Kidney tubule cell (primary cell): ENCODE measurements at regions not wholly inside any gene's neighbourhood (a gene's known extent, or its start where the extent isn't known, plus 50 kb on each side); places are given as distances from the start of the nearest gene placed in this dataset.

Source experiments
- DNase-seq: peaks from one replicate; pipeline ENCODE4 v3.0.0-alpha.2; 2018; ENCODE audit warnings: low spot score

DNA sequence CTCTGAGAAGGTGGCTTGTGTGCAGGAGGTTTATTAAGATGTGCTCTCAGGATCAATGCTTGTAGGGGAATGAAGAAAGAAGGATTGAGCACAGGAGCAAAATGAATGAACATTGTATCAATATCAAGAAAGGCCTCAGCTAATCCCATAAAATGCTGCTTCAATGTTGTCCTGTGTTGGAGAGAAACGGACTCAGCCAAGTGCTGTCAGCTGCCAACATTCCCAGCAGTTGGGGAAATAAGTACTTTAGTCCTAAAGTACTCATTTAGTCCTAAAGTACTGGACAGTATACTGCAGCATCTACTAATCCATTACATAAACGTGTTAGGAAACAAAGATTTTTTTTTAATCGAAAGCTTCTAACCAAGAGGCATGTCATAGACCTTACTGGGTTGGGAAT, 255.9 kb downstream of the SEC23A start:
- DNase-seq = no peak

DNA sequence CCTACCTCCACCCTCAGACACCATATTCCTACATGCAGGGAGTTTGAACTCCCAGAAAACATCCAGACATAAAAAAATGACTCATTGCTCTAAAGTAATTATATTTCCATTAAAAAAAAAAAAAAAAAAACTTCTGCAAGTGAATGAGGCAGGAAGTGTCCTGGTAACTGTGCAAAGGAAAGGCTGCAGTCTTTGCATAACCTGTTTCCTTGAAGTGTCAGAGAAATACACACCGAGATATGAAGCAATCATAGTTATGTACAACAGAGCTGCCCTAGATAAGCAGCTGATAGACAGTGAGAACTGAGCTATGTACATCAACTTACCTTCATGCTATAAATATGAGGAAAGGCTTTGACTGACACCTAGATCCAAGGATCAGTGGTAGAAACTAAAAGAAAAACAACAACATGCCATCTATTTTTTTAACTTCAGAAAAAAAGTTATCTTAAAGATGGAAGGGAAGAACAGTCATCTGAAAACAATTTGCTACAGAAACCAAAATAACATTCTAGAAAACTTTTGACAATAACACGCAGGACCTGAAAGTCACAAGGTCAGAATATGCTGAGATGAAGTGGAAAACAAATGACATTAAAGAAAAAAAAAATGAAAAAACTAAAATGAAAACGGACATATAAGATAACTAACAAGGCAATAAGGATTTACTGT, 263.2 kb downstream of the SEC23A start:
- peak; percentile 2 for DNase-seq

DNA sequence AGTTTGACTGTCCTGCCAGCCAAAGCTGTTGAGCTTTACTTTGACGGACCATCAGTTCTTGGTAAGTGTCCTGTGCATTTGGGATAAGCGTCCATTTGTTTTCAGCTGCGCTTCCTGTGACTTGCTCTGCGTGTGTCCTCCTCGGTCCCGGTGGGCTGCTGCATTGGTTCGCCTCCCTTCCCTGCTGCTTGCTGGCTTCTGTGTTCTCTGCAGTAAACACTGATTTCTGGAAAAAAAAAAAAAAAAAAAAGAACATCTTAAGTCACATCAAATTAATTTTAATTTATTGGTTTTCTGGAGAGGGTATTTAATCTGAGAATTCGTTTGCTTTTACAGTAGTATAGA, 264.1 kb downstream of the SEC23A start:
- DNase-seq = no peak

DNA sequence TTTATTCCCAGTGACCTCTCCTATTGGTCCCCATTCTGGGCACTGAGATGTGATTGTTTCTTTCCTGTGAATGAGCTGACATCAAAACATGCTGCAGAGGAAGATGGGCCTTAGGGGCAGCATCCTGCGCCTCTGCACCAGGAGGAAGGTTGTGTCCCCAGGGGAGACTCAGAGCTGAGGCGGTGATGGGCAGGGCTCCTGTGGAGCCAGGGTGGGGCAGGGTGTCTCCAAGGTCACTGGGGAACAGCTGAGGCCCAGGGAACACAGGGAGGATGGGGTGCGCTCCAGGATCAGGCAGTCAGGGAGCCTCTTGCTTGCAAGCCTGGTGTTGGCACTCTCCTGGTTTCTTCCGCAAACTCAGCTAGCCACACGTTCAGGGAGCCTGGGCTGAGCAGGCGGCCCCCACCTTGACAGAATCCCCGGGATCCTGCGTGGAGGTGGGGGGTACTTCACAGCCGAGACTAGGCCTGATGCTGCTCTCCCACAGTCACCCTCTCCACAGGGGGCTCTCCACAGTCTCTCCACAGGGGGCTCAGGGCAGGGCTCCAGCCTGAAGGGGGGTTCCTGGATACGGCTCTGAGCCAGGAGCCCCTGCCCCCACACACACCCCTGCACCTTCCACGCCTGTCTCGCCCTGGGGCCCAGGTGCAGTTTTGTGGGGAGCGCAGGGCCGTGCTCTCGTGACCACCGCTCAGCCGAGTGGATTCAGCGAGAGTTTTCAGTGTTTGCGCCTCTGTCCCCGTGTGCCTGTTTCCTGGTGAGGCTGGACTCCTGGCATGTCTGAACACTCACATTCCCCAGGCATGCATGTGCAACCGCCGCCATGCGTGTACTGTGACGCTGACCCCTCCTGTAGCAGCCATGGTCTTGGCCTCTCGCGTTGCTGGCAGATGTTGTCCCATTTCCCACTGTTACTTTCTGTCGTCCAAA, 264.7 kb downstream of the SEC23A start:
- DNase-seq = no peak

DNA sequence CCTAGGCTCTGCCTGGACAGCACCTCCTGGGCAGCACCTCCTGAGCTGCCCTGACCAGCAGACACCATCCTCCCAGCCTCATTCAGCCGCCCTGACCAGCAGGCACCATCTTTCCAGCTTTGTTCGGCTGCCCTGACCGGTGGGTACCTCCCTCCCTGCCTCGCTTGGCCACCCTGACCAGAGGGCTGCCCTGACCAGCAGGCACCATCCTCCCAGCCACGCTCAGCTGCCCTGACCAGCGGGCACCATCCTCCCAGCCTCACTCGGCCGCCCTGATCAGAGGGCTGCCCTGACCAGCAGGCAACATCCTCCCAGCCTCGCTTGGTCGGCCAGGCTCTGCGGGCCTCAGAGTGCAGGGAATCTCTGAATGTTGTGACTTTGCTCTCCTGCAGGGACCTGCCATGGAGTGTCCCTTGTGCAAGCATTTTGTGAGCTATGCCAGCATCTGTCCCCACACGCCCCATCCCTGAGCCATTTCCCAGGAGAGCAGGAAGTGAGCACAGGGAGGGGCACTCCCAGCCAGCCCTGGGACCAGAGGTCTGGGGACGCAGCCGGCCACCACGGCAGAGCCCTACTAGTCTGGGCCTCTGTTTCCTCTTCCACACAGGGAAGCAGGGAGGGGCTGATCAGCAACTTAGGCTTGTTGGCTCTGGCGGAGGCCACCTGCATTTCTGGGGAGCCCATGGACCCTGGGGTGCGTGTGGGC, 265.5 kb downstream of the SEC23A start:
- DNase-seq = no peak

DNA sequence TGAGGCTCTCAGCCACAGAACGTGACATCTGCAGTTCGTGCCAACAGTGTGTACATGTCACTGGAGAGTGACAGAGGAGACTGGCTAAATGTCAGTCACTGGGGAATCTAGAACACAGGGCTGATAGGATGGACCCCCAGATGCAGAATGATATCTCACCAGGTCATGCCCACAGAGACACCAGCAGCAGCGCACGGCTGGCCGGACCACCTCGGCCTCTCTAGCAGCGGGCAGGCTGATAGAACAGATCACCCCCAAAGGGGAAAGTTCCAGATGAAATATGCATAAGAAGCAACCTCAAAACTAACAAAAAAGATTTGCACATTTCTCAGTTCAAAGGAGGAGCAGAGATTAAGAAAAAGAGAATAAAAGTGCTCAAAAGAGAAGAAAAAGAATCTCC, 266.5 kb downstream of the SEC23A start:
- no peak for DNase-seq

DNA sequence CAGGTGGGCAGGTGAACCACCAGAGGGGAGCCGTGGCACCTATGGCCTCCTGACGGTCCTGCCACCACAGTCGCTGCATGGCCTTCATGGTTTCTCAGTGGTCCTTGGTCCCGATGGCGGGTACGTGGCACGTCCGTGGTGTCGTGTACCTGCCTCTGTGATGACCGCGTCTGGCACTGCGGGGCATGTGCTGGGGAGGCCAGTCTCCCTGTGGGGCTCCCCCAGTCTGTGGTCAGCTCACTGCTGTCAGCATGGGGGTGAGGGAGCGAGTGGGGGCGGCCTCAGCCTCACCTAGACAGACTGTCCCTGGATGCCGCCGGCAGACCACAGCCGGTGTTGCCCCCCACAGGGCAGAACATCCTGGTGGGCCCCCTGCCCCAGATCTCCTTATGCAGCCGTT, 267.2 kb downstream of the SEC23A start:
- no peak for DNase-seq

DNA sequence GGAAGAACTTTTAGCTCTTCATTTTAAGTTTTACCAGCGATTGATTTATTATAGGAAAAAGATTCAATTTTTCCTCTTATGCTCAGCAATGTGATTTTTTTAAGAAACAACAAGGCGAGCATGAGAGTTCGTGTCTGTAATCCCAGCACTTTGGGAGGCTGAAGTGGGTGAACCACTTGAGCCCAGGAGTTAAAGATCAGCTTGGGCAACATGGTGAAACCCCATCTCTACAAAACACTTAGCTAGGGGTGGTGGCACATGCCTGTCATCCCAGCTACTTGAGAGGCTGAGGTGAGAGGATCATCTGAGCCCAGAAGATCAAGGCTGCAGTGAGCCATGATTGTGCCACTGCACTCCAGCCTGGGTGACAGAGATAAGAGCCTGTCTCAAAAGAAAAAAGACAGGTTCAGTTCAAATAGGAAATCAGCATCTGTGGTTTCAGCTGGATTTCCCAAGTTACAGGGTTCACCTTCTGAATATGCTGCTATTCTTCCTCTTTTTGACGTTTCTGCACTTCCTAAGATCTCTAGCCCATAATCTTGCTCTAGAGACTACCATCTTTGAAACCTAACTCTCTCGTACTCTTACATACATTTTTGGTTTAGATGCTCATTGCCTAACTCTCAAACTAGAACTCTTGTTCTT, 274.7 kb downstream of the SEC23A start:
- no peak for DNase-seq

DNA sequence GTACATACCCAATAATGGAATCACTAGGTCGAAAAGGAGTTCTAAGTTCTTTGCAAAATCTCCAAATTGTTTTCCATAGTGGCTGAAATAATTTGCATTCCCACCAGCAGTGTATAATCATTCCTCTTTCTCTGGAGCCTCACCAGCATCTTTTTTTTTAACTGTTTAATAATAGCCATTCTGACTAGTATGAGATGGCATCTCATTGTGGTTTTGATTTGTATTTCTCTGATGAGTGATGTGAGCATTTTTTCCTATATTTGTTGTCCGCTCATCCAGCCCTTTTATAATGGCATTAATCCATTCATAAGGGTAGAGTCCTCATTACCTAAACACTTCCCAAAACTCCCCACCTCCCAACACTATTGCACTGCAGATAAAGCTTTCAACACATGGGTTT, 278.3 kb downstream of the SEC23A start:
- no peak for DNase-seq

DNA sequence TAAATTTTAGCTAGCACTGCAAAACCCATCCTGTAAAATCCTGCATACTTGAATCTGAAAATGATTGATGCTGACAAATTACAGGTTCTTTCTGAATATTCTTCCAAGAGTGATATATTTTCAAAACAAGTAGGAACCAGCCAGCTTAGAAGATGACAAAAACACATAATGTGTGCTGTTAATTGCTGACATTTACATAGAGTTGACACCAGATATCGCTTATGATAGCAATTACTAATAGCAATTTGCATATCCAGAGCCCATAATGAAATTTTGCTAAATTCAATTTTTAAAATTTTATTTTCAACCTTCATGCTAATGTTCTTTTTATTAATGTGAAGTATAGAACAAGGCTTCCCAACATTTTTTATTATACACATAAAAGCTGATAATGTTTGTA, 284.5 kb downstream of the SEC23A start:
- no peak for DNase-seq

DNA sequence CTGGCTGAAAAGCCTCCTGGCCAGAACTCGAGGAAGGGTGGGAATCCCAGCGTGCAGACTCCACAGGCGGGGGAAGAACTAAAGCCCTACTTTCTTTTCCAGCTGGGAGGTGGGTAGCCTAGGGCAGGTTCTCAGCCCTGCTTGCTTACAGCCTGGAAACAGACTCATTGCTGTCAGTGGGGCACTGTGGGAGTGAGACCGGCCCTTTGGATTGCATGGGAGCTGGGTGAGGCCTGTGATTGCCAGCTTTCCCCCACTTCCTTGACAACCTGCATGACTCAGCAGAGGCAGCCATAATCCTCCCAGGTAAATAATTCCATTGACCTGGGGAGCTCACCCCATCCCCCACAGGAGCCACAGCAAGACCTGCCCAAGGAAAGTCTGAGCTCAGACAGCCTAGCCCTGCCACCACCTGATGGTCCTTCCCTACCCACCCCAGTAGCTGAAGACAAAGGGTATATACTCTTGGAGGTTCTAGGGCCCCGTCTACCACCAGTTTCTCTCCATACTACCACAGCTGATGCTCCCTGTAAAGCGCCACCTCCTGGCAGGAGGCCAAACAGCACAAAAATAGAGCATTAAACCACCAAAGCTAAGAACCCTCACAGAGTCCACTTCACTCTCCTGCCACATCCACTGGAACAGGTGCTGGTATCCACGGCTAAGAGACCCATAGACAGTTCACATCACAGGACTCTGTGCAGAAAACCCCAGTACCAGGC, 294.1 kb downstream of the SEC23A start:
- DNase-seq = peak; percentile 64

DNA sequence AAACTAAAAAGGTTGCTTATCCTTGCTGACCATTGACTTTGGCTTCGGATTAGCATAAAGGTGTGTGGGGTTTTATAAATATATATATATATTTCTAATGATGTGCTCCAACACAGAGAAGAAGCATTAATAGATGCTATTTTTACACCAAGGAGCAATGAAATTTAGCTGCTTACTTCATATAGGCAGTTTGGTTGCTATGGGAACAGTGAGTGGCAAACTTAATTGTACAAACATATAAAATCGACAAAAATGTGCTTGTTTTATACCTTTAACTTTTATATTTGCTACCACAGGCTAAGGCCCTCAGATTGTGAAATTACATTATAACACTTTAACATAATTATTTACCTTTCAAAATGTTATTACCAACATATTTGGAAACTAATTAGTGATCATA, 303.4 kb downstream of the SEC23A start:
- no peak for DNase-seq

DNA sequence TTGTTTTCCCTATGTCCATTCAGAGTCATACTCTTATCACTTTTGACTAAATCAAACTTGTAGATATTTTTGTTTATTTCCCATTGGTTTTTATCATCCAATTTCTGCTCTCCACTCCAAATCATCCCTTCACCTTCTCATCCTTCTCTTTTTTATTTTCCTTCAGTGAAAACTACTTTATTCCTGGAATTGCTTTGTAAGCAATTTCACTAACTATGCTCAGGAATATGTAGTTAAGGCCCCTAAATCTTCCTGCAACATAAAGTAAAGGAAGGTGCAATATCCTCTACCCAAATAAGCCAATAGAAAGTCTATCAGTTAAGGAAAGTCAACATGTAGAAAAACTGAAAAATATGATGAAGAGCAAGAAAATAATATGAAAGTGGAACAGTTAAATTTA, 308.4 kb downstream of the SEC23A start:
- no peak for DNase-seq

DNA sequence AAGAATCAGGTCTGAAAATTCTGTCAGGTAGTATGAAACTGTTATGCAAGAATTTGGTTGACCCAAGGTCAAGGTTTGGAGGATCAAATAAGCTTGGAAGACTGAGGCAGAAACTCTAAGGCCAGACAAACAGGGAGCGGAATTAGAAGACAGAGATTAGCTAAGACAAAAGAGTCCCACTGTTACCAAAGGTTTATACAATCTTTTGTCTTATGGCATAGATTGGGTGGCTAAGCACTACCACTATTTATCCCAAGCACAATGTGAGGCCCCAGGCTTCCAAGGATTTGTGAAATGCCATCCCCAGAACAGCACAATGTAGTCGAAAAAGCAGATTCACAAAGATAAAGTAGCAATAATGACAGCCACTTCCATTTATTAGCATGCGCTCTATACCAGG, 311.2 kb downstream of the SEC23A start:
- no peak for DNase-seq

DNA sequence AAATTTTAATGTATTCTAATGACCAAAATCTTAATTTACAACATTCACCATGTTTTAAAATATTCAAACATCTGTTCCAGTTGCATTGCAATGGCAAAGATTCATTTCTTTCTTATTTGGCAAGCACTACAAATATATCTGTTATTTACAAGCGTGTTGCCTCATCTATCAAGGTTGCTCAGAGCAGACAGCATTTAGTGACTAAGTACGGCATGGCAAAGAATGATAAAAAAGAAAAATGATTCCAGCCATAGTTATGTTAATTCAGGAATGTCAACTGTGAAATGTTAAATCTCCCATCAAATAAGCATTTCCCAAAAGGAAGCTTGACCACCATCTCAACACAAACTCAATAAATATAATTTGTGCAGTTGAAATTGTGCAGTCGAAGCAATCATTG, 312.1 kb downstream of the SEC23A start:
- DNase-seq = no peak

DNA sequence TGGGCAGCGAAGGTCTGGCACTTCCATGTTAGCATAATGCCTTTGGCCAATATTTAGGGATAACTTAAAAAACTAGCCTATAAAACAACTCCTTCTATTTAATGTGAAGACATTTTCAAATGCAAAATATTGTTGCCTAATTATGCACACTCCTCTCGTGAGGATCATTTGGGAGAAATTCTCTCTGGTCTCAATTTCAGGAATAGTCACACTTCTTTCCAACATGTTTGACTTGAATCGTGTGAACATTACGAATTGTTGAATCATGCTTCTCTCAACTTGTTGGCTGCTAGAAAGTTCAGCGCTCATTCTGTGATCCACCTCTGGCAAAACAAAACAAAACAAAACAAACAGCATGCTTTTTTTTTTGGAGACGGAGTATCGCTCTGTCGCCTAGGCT, 313.2 kb downstream of the SEC23A start:
- DNase-seq = no peak

DNA sequence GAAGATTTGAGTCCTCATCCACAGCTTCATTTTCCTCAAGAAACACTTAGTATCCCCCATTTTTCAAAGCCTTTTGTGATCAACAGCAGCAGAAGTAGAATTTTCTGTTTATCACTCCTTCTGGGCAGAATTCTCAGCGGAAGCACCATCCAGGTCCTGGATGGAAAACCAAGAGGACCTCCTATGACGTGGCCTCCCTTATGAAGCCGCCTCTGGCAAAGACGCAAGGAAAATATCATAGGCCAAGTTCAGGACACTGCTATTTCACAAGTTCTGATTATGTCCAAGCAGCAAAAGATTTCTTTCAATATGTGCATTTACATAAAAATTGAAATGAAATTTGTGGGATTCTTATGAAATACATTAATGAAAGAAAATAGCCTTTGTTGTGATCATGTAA, 315.0 kb downstream of the SEC23A start:
- no peak for DNase-seq

DNA sequence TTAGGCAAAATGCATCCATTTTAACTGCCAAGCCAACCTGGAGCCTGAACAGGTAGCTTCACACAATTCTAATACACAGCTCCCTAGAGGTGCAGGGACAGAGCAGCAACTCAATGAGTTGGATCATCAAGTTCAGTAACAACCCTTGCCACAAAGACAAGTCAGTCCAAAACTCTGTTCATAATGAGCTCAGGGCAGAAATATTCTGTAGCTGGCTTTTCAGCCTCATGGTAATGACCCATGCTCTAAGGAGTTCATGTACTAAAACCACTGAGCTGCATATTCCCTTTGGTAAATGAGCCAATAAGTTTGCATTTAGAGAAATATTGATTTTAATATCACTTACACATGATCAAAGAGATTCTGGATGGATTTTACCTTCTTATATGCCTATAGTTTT, 316.1 kb downstream of the SEC23A start:
- peak; percentile 12 for DNase-seq

DNA sequence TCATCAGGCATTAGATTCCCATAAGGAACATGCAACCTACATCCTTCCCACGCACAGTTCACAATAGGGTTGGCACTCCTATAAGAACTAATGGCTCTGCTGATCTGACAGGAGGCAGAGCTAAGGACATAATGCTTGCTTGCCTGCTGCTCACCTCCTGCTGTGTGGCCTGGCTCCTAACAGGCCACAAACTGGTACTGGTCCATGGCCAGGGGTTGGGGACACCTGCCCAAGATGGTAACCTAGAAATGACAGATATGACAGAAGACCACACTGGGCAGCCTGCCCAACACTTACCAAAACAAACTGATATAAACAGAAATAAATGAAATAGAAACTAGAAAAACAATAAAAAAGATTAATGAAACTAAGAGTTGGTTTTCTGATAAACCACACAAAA, 325.6 kb downstream of the SEC23A start:
- DNase-seq = no peak

DNA sequence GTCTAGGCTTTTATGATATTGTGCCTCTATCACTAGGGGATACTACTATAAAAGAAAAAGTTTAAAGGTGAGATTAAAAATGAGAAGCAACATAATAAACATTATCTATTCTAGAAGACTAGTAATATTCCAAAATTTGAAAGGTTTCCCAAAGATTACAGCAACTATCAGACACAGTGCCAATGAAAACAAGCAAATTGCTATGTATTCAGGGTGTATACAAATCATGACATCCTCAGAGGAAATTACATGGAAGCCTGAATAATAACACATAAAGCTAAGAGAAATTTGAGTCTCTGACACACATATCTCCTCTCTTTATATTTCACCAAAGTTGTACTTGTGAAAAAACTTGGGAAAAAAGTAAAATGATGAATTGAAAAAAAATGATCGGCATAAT, 327.0 kb downstream of the SEC23A start:
- no peak for DNase-seq

DNA sequence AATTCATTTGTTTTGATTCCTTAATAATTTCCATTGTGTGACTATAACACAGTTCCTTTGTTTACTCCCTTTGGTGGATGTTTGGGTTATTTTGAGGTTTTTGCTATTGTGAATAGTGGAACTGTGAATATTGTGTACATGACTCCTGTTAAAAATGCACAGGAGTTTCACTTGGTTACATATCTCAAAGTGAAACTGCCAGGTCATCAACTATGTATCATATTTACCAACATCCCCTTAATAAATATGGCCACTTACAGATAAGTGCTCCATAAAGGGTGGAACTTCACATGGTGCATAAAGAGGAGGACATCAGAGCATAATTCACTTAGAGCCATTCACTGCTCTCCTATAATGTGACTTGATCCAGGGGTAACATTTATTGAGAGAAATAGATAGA, 328.9 kb downstream of the SEC23A start:
- DNase-seq = no peak

DNA sequence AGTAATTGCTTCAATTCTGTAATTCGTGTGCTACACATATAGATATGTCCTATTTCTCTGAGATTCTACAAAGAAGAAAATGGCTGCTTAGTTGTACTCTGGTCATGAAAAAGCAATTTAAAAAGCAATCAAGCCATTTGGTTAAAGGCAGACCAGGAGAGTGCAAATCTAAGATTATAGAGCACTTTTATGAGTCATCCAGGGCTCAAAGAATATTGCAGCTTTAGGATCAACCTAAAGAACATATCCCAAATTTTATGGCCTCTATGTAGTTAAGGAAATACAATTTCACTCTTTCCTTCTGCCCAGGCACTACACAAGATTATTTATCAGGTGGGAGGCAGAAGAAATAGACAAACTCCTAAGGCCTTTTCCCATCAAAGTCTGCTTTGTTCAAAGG, 332.8 kb downstream of the SEC23A start:
- DNase-seq = no peak
